NB4 (cell line): ENCODE measurements at regions not wholly inside any gene's neighbourhood (a gene's known extent, or its start where the extent isn't known, plus 50 kb on each side); places are given as distances from the start of the nearest gene placed in this dataset.

Experiments
- CTCF ChIP-seq: IDR thresholded peaks from one replicate; pipeline ENCODE4 v1.5.1; 2012; ENCODE audit warnings: low read depth, low read length
- POLR2A ChIP-seq: IDR thresholded peaks from 2 replicates; pipeline ENCODE4 v1.6.1; 2011; ENCODE audit warnings: mild to moderate bottlenecking; ENCODE audit not compliant: insufficient read length; ENCODE audit errors: extremely low read depth

- no peak for TF ChIP-seq CTCF
- TF ChIP-seq POLR2A, result no peak
Observed at GRCh38 chr11:11146830-11147229, 206.2 kb downstream of the CSNK2A3 start.
